ENCODE measurements at regions not wholly inside any gene's neighbourhood (a gene's known extent, or its start where the extent isn't known, plus 50 kb on each side); places are given as distances from the start of the nearest gene placed in this dataset.

GRCh38 chr1:98367426-98367825 lies 294.1 kb upstream of the SNX7 start:
- DNase-seq (ENCODE audit: low read depth in 1 of 2, low spot score in 1 of 2) (no peak), FAIRE-seq (no peak), ATAC-seq (no peak)
- H3K4me3 ChIP-seq: no peak overlapping the region
- H3K27ac ChIP-seq: no peak overlapping the region
- no peak overlapping the region for H3K4me2 ChIP-seq
- TF ChIP-seq BCL3 (IDR thresholded peaks at IDR 0.05) (no peak), ZC3H11A (IDR thresholded peaks at IDR 0.05) (no peak), SMC3 (IDR thresholded peaks at IDR 0.05) (no peak), TFCP2L1 (CRISPR knock-in tag; IDR thresholded peaks at IDR 0.05) (no peak), NFE2L2 (conservative IDR thresholded peaks at IDR 0.05; ENCODE audit: low read length) (no peak), ATOH8 (CRISPR knock-in tag; IDR thresholded peaks at IDR 0.05; ENCODE audit: low read depth) (no peak)
- CTCF ChIA-PET: interaction anchor here (1.1 kb wide), 1 partner anchor 91 kb away, joined by 3 read pairs; no protein-coding TSS in a partner anchor
- WGBS (ENCODE audit: missing lambda C conversion rate): 46% methylated on average over 2 of the region's 4 CpGs
- POLR2A ChIA-PET: no interaction called here
- H3K9me3 ChIP-seq: no peaks in the 10 kb centered on the region
- H3K4me1 ChIP-seq: no peaks in the 10 kb centered on the region

- ChIA-PET POLR2A (no interaction called here), CTCF (no interaction called here)
Measured at GRCh38 chr1:98366343-98366742, 295.2 kb upstream of the SNX7 start.

More at GRCh38 chr1:98366343-98366742, 295.2 kb upstream of the SNX7 start:
- DNase-seq (ENCODE audit: low read depth in 1 of 2, low spot score in 1 of 2): no peak
- H3K9me3 ChIP-seq: no peaks in the 10 kb centered on the region
- no peak for ATAC-seq
- no peak overlapping the region for H3K4me3 ChIP-seq
- no peaks in the 10 kb centered on the region for H3K4me1 ChIP-seq
- no peak for FAIRE-seq
- H3K4me2 ChIP-seq: no peak overlapping the region
- H3K27ac ChIP-seq: no peak overlapping the region
- TF ChIP-seq JUN (IDR thresholded peaks at IDR 0.05) (no peak), MYC (IDR thresholded peaks at IDR 0.05; ENCODE audit: borderline replicate concordance, low read length) (no peak), ATOH8 (CRISPR knock-in tag; IDR thresholded peaks at IDR 0.05; ENCODE audit: low read depth) (no peak), ELK1 (IDR thresholded peaks at IDR 0.05; ENCODE audit: low read depth, low read length) (no peak), BHLHE40 (IDR thresholded peaks at IDR 0.05; ENCODE audit: low read depth, low read length) (no peak), NPAS2 (CRISPR knock-in tag; IDR thresholded peaks at IDR 0.05; ENCODE audit: borderline replicate concordance) (no peak), USF2 (IDR thresholded peaks at IDR 0.05) (no peak), HES2 (IDR thresholded peaks at IDR 0.05) (no peak), PBX3 (IDR thresholded peaks at IDR 0.05) (no peak), JUNB (IDR thresholded peaks at IDR 0.05) (no peak), E2F6 (IDR thresholded peaks at IDR 0.05; ENCODE audit: borderline replicate concordance, low read depth) (no peak), CTCF (IDR thresholded peaks at IDR 0.05) (no peak), FOSL2 (IDR thresholded peaks at IDR 0.05) (no peak), FOSL2 (CRISPR knock-in tag; IDR thresholded peaks at IDR 0.05) (no peak), KDM5A (IDR thresholded peaks at IDR 0.05) (no peak), HOXA7 (CRISPR knock-in tag; IDR thresholded peaks at IDR 0.05) (no peak), REST (IDR thresholded peaks at IDR 0.05) (no peak), ESRRA (IDR thresholded peaks at IDR 0.05; ENCODE audit: borderline replicate concordance, low read length) (no peak), SMC3 (IDR thresholded peaks at IDR 0.05) (no peak)
- 90% methylated on average over 3 of the region's 3 CpGs for WGBS (ENCODE audit: missing lambda C conversion rate)
